CD4-positive, alpha-beta T cell (primary cell): ENCODE measurements at regions not wholly inside any gene's neighbourhood (a gene's known extent, or its start where the extent isn't known, plus 50 kb on each side); places are given as distances from the start of the nearest gene placed in this dataset.

Source experiments
- ATAC-seq: fragments of 200-7000 bp; cut with Tn5 transposase; one replicate; pipeline ENCODE4 v1.10.0; 2022; ENCODE audit warnings: mild to moderate bottlenecking; ENCODE audit not compliant: poor library complexity
- CTCF ChIA-PET: fragments of 350-600 bp; sonication (Branson Sonifier 250); formaldehyde crosslinking; loops from one replicate; lab custom pipeline; 2021; ENCODE audit warnings: antibody characterized with exemption, inconsistent platforms; lab: Charles Lee
- POLR2A ChIA-PET: fragments of 350-600 bp; sonication (Branson Sonifier 250); formaldehyde crosslinking; loops from one replicate; lab custom pipeline; 2021; ENCODE audit warnings: antibody characterized with exemption, inconsistent platforms; lab: Charles Lee
- DNase-seq, 14 experiments: peaks; one replicate each; pipeline ENCODE4 v3.0.0-alpha.2; 2013 to 2020; ENCODE audit warnings: mixed read lengths in 2 of 14
- H3K27ac ChIP-seq, 2 donors: one replicate each; pipeline versions ENCODE4 v1.5.1 to v1.7.0; 2013; ENCODE audit warnings: low read length in 2 of 2, low read depth in 1 of 2, mild to moderate bottlenecking in 1 of 2
- H3K27me3 ChIP-seq, 2 experiments: 1 replicate in 1 of 2; 2 replicates in 1 of 2; pipeline versions ENCODE4 v1.6.1 to v1.7.0; 2013; ENCODE audit warnings: low read length in 2 of 2, control low read depth in 1 of 2, mild to moderate bottlenecking in 1 of 2, moderate library complexity in 1 of 2; ENCODE audit not compliant: insufficient read depth in 2 of 2, control insufficient read depth in 1 of 2
- H3K36me3 ChIP-seq: one replicate; pipeline ENCODE4 v1.6.1; 2013; ENCODE audit warnings: low read length, control low read depth; ENCODE audit not compliant: insufficient read depth
- H3K4me1 ChIP-seq: one replicate; pipeline ENCODE4 v1.6.1; 2013; ENCODE audit warnings: low read length, control low read depth; ENCODE audit not compliant: insufficient read depth
- H3K4me3 ChIP-seq: one replicate; pipeline ENCODE4 v1.5.1; 2013; ENCODE audit warnings: mild to moderate bottlenecking, low read length, moderate library complexity
- H3K9me3 ChIP-seq, 2 experiments: 1 replicate in 1 of 2; 2 replicates in 1 of 2; pipeline versions ENCODE4 v1.6.1 to v1.7.0; 2013; ENCODE audit warnings: low read length in 2 of 2, mild to moderate bottlenecking in 2 of 2, control low read depth in 1 of 2, moderate library complexity in 1 of 2; ENCODE audit not compliant: control insufficient read depth in 1 of 2, insufficient read depth in 1 of 2
- H3K27ac Mint-ChIP-seq: one replicate; pipeline ENCODE4 v1.8.0; 2020; ENCODE audit warnings: mixed read lengths
- H3K27me3 Mint-ChIP-seq: one replicate; pipeline ENCODE4 v1.8.0; 2021; ENCODE audit warnings: mixed read lengths
- H3K36me3 Mint-ChIP-seq: one replicate; pipeline ENCODE4 v1.8.0; 2021; ENCODE audit warnings: low read depth, mixed read lengths
- H3K4me1 Mint-ChIP-seq: one replicate; pipeline ENCODE4 v1.8.0; 2021; ENCODE audit warnings: low read depth, mixed read lengths
- H3K4me3 Mint-ChIP-seq: one replicate; pipeline ENCODE4 v1.8.0; 2020; ENCODE audit warnings: mild to moderate bottlenecking, mixed read lengths
- H3K9me3 Mint-ChIP-seq: one replicate; pipeline ENCODE4 v1.8.0; 2020; ENCODE audit warnings: mixed read lengths
- intact Hi-C, 2 experiments: fragments of 100-400 bp; cut with DNase I in 1 of 2; cut with micrococcal nuclease in 1 of 2; formaldehyde crosslinking; loops; one replicate each; pipeline versions ENCODE4 v1.15.1 to v1.9.0; 2023 to 2025; cut with DNase I, micrococcal nuclease
- TF ChIP-seq, protein P1 (sequence below): fragments of 200-600 bp; IDR thresholded peaks from one replicate; pipeline ENCODE4 v1.8.0; 2022; ENCODE audit warnings: antibody characterized with exemption, mild to moderate bottlenecking

DNA sequence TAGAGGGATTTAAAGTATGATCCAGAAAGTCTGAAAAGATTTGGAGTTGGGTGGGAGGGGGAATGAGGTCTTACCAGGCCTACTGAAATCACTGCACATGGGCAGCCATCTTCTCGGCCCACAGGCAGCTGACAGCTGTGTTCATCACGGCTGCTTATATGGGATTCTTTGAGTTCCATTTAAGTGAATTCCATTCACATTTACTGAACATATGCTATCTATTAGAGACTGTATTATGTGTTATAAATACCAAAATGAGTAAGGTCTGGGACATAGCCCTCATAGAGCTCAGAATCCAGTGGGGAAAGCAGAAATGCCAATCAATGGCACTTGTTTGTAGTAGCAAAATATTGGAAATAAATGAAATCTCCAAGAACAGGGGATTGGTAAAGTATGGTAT is 91.1 kb downstream of the TRIM42 start:
- no peaks in the 10 kb centered on the region for H3K9me3 Mint-ChIP-seq
- TF ChIP-seq, protein P1, sequence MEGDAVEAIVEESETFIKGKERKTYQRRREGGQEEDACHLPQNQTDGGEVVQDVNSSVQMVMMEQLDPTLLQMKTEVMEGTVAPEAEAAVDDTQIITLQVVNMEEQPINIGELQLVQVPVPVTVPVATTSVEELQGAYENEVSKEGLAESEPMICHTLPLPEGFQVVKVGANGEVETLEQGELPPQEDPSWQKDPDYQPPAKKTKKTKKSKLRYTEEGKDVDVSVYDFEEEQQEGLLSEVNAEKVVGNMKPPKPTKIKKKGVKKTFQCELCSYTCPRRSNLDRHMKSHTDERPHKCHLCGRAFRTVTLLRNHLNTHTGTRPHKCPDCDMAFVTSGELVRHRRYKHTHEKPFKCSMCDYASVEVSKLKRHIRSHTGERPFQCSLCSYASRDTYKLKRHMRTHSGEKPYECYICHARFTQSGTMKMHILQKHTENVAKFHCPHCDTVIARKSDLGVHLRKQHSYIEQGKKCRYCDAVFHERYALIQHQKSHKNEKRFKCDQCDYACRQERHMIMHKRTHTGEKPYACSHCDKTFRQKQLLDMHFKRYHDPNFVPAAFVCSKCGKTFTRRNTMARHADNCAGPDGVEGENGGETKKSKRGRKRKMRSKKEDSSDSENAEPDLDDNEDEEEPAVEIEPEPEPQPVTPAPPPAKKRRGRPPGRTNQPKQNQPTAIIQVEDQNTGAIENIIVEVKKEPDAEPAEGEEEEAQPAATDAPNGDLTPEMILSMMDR: no peak
- Histone ChIP-seq H3K36me3 (no peaks in the 10 kb centered on the region), H3K9me3 (no peaks in the 10 kb centered on the region), H3K4me3 (no peak overlapping the region), H3K27ac (no peak overlapping the region), H3K27me3 (no peaks in the 10 kb centered on the region), H3K4me1 (no peaks in the 10 kb centered on the region)
- no peaks in the 10 kb centered on the region for H3K27me3 Mint-ChIP-seq
- H3K4me3 Mint-ChIP-seq: no peak overlapping the region
- H3K27ac Mint-ChIP-seq: no peak overlapping the region
- ChIA-PET CTCF (no interaction called here), POLR2A (interaction anchor here (0.7 kb wide), 1 partner anchor 96 kb away, joined by 3 read pairs; no protein-coding TSS in a partner anchor)
- no peaks in the 10 kb centered on the region for H3K4me1 Mint-ChIP-seq
- intact Hi-C loops: no loop called here
- no peak for ATAC-seq
- DNase-seq: no peak
- H3K36me3 Mint-ChIP-seq: no peaks in the 10 kb centered on the region

DNA sequence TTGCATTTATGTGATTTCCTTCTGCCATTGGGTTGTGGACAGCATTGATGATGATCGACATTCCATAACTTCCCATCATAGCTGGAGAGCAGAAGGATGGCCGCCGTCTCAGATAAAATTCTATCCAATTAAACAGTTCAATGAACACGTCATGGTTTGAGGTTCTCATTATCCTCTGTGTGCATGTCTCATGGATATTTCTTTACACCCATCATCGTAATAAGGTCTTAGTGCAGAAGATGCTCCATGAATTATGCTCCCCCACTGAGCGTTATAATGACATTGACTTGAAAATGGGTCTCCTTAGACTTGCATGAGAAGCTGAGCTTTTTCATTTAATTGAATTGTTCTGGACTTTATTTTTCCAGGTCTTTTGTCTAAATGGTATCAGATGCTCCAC is 92.1 kb downstream of the TRIM42 start:
- H3K4me3 ChIP-seq: no peak overlapping the region
- no peak overlapping the region for H3K27ac ChIP-seq
- H3K27me3 ChIP-seq: no peaks in the 10 kb centered on the region
- TF ChIP-seq, protein P1: no peak
- Mint-ChIP-seq H3K27me3 (no peaks in the 10 kb centered on the region), H3K4me3 (no peak overlapping the region), H3K27ac (no peak overlapping the region), H3K9me3 (no peaks in the 10 kb centered on the region), H3K4me1 (no peaks in the 10 kb centered on the region), H3K36me3 (no peaks in the 10 kb centered on the region)
- intact Hi-C loops: loop anchor here in 1 of 2 experiments (10.0 kb wide), 1 partner anchor 55 kb away; no protein-coding TSS in a partner anchor
- POLR2A ChIA-PET: no interaction called here
- H3K4me1 ChIP-seq: no peaks in the 10 kb centered on the region
- CTCF ChIA-PET: no interaction called here
- DNase-seq (no peak), ATAC-seq (no peak)
- no peaks in the 10 kb centered on the region for H3K36me3 ChIP-seq
- no peaks in the 10 kb centered on the region for H3K9me3 ChIP-seq

DNA sequence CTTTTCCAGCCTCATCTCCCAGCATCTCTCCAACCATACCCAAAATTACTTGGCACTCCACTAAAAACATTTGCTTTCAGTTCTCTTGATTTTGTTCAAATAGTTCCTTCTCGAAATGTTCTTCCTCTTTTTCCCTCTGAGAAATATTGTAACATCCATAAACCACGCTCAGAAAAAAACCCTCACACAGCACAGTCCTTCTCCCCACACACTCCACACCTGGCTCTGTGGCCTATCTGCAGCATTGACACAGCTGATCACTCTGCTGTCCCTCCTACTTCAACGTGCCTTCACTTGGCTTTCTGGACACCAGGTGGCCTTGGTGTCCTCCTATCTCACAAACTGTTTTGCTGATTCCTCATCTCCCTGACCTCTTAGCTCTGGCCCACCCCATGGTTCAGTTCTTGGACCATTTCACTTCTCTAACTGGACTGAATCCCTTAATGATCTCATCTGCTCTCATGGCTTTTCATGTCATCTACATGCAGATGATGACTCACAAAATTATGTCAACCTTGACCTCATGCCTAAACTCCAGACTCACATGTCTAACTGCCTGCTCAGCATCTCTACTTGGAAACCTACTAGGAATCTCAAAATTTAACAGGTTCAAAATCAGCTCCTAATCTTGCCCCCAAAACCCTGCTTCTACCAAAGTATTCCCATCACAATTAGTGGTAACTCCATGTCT is 93.3 kb downstream of the TRIM42 start:
- Histone ChIP-seq H3K9me3 (peaks cover 0 to 6% of the 10 kb centered on the region in 2 experiments), H3K4me3 (no peak overlapping the region), H3K27me3 (no peaks in the 10 kb centered on the region), H3K4me1 (no peaks in the 10 kb centered on the region), H3K36me3 (no peaks in the 10 kb centered on the region), H3K27ac (no peak overlapping the region)
- Mint-ChIP-seq H3K4me1 (no peaks in the 10 kb centered on the region), H3K4me3 (no peak overlapping the region), H3K27me3 (no peaks in the 10 kb centered on the region), H3K9me3 (no peaks in the 10 kb centered on the region), H3K27ac (no peak overlapping the region), H3K36me3 (no peaks in the 10 kb centered on the region)
- TF ChIP-seq, protein P1: no peak
- ATAC-seq (no peak), DNase-seq (peak in 2 of 14 experiments; percentile 9 to 24)
- POLR2A ChIA-PET: no interaction called here
- intact Hi-C loops: loop anchor here in 1 of 2 experiments (10.0 kb wide), 1 partner anchor 56 kb away; no protein-coding TSS in a partner anchor
- CTCF ChIA-PET: no interaction called here
